ENCODE measurements at regions not wholly inside any gene's neighbourhood (a gene's known extent, or its start where the extent isn't known, plus 50 kb on each side); places are given as distances from the start of the nearest gene placed in this dataset.

GRCh38 chr4:12178614-12179610 is 750.2 kb upstream of the HS3ST1 start:
- DNase-seq (no peak), ATAC-seq (no peak)
- Histone ChIP-seq H3K27ac (no peak overlapping the region), H3K4me3 (no peak overlapping the region), H3K9me3 (no peaks in the 10 kb centered on the region), H3K4me1 (no peaks in the 10 kb centered on the region), H3K27me3 (no peaks in the 10 kb centered on the region), H3K36me3 (no peaks in the 10 kb centered on the region)
- TF ChIP-seq, protein P1, sequence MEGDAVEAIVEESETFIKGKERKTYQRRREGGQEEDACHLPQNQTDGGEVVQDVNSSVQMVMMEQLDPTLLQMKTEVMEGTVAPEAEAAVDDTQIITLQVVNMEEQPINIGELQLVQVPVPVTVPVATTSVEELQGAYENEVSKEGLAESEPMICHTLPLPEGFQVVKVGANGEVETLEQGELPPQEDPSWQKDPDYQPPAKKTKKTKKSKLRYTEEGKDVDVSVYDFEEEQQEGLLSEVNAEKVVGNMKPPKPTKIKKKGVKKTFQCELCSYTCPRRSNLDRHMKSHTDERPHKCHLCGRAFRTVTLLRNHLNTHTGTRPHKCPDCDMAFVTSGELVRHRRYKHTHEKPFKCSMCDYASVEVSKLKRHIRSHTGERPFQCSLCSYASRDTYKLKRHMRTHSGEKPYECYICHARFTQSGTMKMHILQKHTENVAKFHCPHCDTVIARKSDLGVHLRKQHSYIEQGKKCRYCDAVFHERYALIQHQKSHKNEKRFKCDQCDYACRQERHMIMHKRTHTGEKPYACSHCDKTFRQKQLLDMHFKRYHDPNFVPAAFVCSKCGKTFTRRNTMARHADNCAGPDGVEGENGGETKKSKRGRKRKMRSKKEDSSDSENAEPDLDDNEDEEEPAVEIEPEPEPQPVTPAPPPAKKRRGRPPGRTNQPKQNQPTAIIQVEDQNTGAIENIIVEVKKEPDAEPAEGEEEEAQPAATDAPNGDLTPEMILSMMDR (IDR thresholded peaks at IDR 0.05): no peak
- intact Hi-C loops (cut with DNase I): no loop called here

- H3K4me1 ChIP-seq: no peaks in the 10 kb centered on the region
- no peaks in the 10 kb centered on the region for H3K36me3 ChIP-seq
- H3K27ac ChIP-seq: no peak overlapping the region
- no peaks in the 10 kb centered on the region for H3K9me3 ChIP-seq
- no peak for ATAC-seq
- H3K4me3 ChIP-seq: no peak overlapping the region
- DNase-seq: no peak
- intact Hi-C loops (cut with DNase I): no loop called here
- TF ChIP-seq, protein P1 (IDR thresholded peaks at IDR 0.05): no peak
- H3K27me3 ChIP-seq: no peaks in the 10 kb centered on the region
Measured at GRCh38 chr4:12177416-12177815, 748.7 kb upstream of the HS3ST1 start.

DNA sequence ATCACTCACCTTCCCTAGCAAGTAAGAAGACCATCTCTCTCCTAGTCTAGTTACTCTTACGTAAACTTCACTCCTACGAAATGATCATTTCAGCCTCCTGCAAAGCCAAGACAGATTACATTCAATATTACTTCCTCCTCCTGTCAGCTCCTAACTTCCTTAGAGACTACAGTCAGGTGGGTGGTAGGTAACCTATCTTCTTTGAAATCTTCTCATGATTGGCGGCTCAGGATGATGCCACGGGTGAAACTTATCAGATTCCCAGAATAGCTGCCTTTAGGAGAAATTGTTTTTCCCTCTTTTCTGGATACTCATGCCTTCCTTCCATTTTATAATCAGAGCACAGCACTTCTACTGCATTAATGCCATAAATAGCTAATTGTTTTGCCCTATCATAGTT is 744.8 kb upstream of the HS3ST1 start:
- Histone ChIP-seq H3K9me3 (no peaks in the 10 kb centered on the region), H3K4me1 (no peaks in the 10 kb centered on the region), H3K27ac (no peak overlapping the region), H3K4me3 (no peak overlapping the region), H3K36me3 (no peaks in the 10 kb centered on the region), H3K27me3 (no peaks in the 10 kb centered on the region)
- intact Hi-C loops (cut with DNase I): no loop called here
- TF ChIP-seq, protein P1 (IDR thresholded peaks at IDR 0.05): no peak
- ATAC-seq (no peak), DNase-seq (no peak)

- Histone ChIP-seq H3K27me3 (no peaks in the 10 kb centered on the region), H3K27ac (no peak overlapping the region), H3K4me1 (no peaks in the 10 kb centered on the region), H3K36me3 (no peaks in the 10 kb centered on the region), H3K4me3 (no peak overlapping the region), H3K9me3 (no peaks in the 10 kb centered on the region)
- TF ChIP-seq, protein P1 (IDR thresholded peaks at IDR 0.05): no peak
- no peak for DNase-seq
- ATAC-seq: no peak
- intact Hi-C loops (cut with DNase I): no loop called here
Measured at GRCh38 chr4:12172198-12172973, 743.7 kb upstream of the HS3ST1 start.

- ATAC-seq: no peak
- no peaks in the 10 kb centered on the region for H3K9me3 ChIP-seq
- H3K4me3 ChIP-seq: no peak overlapping the region
- TF ChIP-seq, protein P1 (IDR thresholded peaks at IDR 0.05): no peak
- no peak overlapping the region for H3K27ac ChIP-seq
- no peak for DNase-seq
- H3K4me1 ChIP-seq: no peaks in the 10 kb centered on the region
- H3K36me3 ChIP-seq: no peaks in the 10 kb centered on the region
- intact Hi-C loops (cut with DNase I): no loop called here
- H3K27me3 ChIP-seq: no peaks in the 10 kb centered on the region
Measured at GRCh38 chr4:12170308-12170707, 741.6 kb upstream of the HS3ST1 start.

All from upper lobe of right lung (tissue), 1 donor.